H1 (cell line): ENCODE measurements at regions not wholly inside any gene's neighbourhood (a gene's known extent, or its start where the extent isn't known, plus 50 kb on each side); places are given as distances from the start of the nearest gene placed in this dataset.

ENCODE experiments used
- POU5F1 ChIP-seq: IDR thresholded peaks from 2 replicates; pipeline ENCODE4 v1.6.1; 2011; ENCODE audit warnings: low read depth, mild to moderate bottlenecking, low read length, moderate library complexity
- SIN3A ChIP-seq, 2 experiments: IDR thresholded peaks in 1 of 2; conservative IDR thresholded peaks in 1 of 2; 2 replicates each; pipeline ENCODE4 v1.6.1; 2011 to 2012; ENCODE audit warnings: low read length in 2 of 2, improper control_type of control experiment in 1 of 2, low read depth in 1 of 2, mild to moderate bottlenecking in 1 of 2

- TF ChIP-seq POU5F1, result no peak
- TF ChIP-seq SIN3A (conservative IDR thresholded peaks at IDR 0.05 in 1 of 2, IDR thresholded peaks at IDR 0.05 in 1 of 2; ENCODE audit: low read depth in 1 of 2, low read length in 2 of 2), result no peak
Observed at GRCh38 chr17:63366241-63366566, 79.9 kb downstream of the CYB561 start (continued).
